SK-N-SH (cell line): ENCODE measurements at regions not wholly inside any gene's neighbourhood (a gene's known extent, or its start where the extent isn't known, plus 50 kb on each side); places are given as distances from the start of the nearest gene placed in this dataset.

ENCODE experiments used
- CTCF ChIA-PET: fragments of 300-600, 350-600 bp; formaldehyde crosslinking; extraction: SDS; loops from one replicate; lab custom pipeline; 2021; lab: Yijun Ruan, JAX
- POLR2A ChIA-PET: fragments of 350-600 bp; sonication (Branson Sonifier 250); formaldehyde crosslinking; extraction: SDS; loops from one replicate; lab custom pipeline; 2020; ENCODE audit warnings: antibody characterized with exemption, inconsistent platforms; lab: Yijun Ruan, JAX
- DNase-seq: peaks from one replicate; pipeline ENCODE4 v3.0.0; 2012
- H2AFZ ChIP-seq: fragments of 200-600 bp; sonication (generic); 2 replicates; pipeline ENCODE4 v1.8.1; 2016; ENCODE audit warnings: antibody characterized with exemption, mild to moderate bottlenecking, low read depth
- H3F3A ChIP-seq: fragments of 200-600 bp; sonication (generic); replicated peaks from 2 replicates; pipeline ENCODE3; 2016; ENCODE audit warnings: antibody characterized with exemption, mild to moderate bottlenecking; ENCODE audit not compliant: insufficient read depth
- H3K27ac ChIP-seq, 2 experiments: fragments of 200-500 bp in 1 of 2; fragments of 200-600 bp in 1 of 2; sonication (Bioruptor generic) in 1 of 2; sonication (generic), shearing (Covaris generic) in 1 of 2; 2 replicates each; pipeline versions ENCODE4 v1.5.1 to v1.6.1; 2014 to 2016; ENCODE audit warnings: low read depth in 2 of 2, inconsistent platforms in 1 of 2, low read length in 1 of 2, mild to moderate bottlenecking in 1 of 2, mixed read lengths in 1 of 2
- H3K27me3 ChIP-seq: fragments of 200-600 bp; sonication (generic), shearing (Covaris generic); 2 replicates; pipeline ENCODE4 v1.6.1; 2016; ENCODE audit warnings: mixed run types; ENCODE audit not compliant: insufficient read depth
- H3K36me3 ChIP-seq, 2 experiments: fragments of 200-500 bp in 1 of 2; fragments of 200-600 bp in 1 of 2; sonication (Bioruptor generic) in 1 of 2; sonication (generic) in 1 of 2; replicated peaks in 1 of 2; 2 replicates each; pipeline versions ENCODE3 to v1.5.1; 2014 to 2016; ENCODE audit warnings: low read length in 1 of 2, mild to moderate bottlenecking in 1 of 2; ENCODE audit not compliant: insufficient read depth in 2 of 2, control insufficient read depth in 1 of 2
- H3K4me1 ChIP-seq, 2 experiments: fragments of 200-500 bp in 1 of 2; fragments of 200-600 bp in 1 of 2; sonication (Bioruptor generic) in 1 of 2; sonication (generic), shearing (Covaris generic) in 1 of 2; 2 replicates each; pipeline versions ENCODE4 v1.5.1 to v1.6.1; 2014 to 2016; ENCODE audit warnings: low read depth in 1 of 2, low read length in 1 of 2, mixed run types in 1 of 2; ENCODE audit not compliant: insufficient read depth in 2 of 2, control insufficient read depth in 1 of 2
- H3K4me2 ChIP-seq: fragments of 200-600 bp; sonication (generic), shearing (Covaris generic); 2 replicates; pipeline ENCODE4 v1.6.1; 2017; ENCODE audit warnings: mixed run types
- H3K4me3 ChIP-seq, 2 experiments: fragments of 200-500 bp in 1 of 2; fragments of 200-600 bp in 1 of 2; sonication (Bioruptor generic) in 1 of 2; sonication (generic), shearing (Covaris generic) in 1 of 2; 2 replicates each; pipeline versions ENCODE4 v1.5.1 to v1.8.1; 2014 to 2016; ENCODE audit warnings: low read depth in 2 of 2, inconsistent platforms in 1 of 2, low read length in 1 of 2, mild to moderate bottlenecking in 1 of 2, mixed read lengths in 1 of 2, moderate library complexity in 1 of 2
- H3K79me2 ChIP-seq: fragments of 200-600 bp; sonication (generic); 2 replicates; pipeline ENCODE4 v1.8.1; 2017; ENCODE audit warnings: mild to moderate bottlenecking; ENCODE audit not compliant: insufficient read depth
- H3K9ac ChIP-seq: fragments of 200-600 bp; sonication (generic); 2 replicates; pipeline ENCODE4 v1.6.1; 2017; ENCODE audit warnings: mixed run types
- H3K9me2 ChIP-seq: fragments of 200-600 bp; sonication (generic); 2 replicates; pipeline ENCODE4 v1.6.1; 2017; ENCODE audit warnings: mixed run types
- H3K9me3 ChIP-seq: fragments of 200-600 bp; sonication (generic); 2 replicates; pipeline ENCODE4 v1.6.1; 2017; ENCODE audit warnings: mixed run types, mild to moderate bottlenecking, moderate library complexity
- H4K20me1 ChIP-seq: fragments of 200-600 bp; sonication (generic); 2 replicates; pipeline ENCODE4 v1.6.1; 2017; ENCODE audit warnings: mild to moderate bottlenecking, mixed run types; ENCODE audit not compliant: insufficient read depth
- CTCF ChIP-seq: fragments of 200-600 bp; sonication (generic); IDR thresholded peaks from 2 replicates; pipeline ENCODE4 v1.6.1; 2017; ENCODE audit warnings: antibody characterized with exemption, mild to moderate bottlenecking, moderate library complexity
- MAX ChIP-seq: IDR thresholded peaks from 2 replicates; pipeline ENCODE4 v1.4.0; 2012; ENCODE audit warnings: low read depth
- POLR2AphosphoS5 ChIP-seq: IDR thresholded peaks from 2 replicates; pipeline ENCODE4 v1.6.1; 2012; ENCODE audit warnings: low read depth, low read length
- RAD21 ChIP-seq: IDR thresholded peaks from 2 replicates; pipeline ENCODE4 v1.6.1; 2012; ENCODE audit warnings: mild to moderate bottlenecking, low read length
- REST ChIP-seq: IDR thresholded peaks from 2 replicates; pipeline ENCODE4 v1.6.1; 2012; ENCODE audit warnings: mild to moderate bottlenecking, low read depth, low read length, moderate library complexity
- SIN3A ChIP-seq: IDR thresholded peaks from 2 replicates; pipeline ENCODE4 v1.6.1; 2012; ENCODE audit warnings: low read depth, mild to moderate bottlenecking, low read length, moderate library complexity, borderline replicate concordance
- SMC3 ChIP-seq: IDR thresholded peaks from 2 replicates; pipeline ENCODE4 v1.6.1; 2012; ENCODE audit warnings: low read depth, low read length, improper control_type of control experiment
- USF1 ChIP-seq: IDR thresholded peaks from 2 replicates; pipeline ENCODE4 v1.4.0; 2012; ENCODE audit warnings: low read depth, borderline replicate concordance
- ZBTB33 ChIP-seq: IDR thresholded peaks from 2 replicates; pipeline ENCODE4 v1.4.0; 2012; ENCODE audit warnings: low read depth, borderline replicate concordance
- WGBS: methylation state at CpG from one replicate; pipeline ENCODE4 v1.1.6; 2017; ENCODE audit warnings: low lambda C conversion rate; 5-methylcytosine and 5-hydroxymethylcytosine counted together

GRCh38 chr6:147951726-147952125, 390.9 kb upstream of the SASH1 start:
- no peak overlapping the region for H3K4me2 ChIP-seq

More at GRCh38 chr6:147951726-147952125, 390.9 kb upstream of the SASH1 start:
- DNase-seq, result no peak
- ChIA-PET POLR2A (no interaction called here), CTCF (no interaction called here)
- H3K9me3 ChIP-seq, result no peaks in the 10 kb centered on the region
- H3K9me2 ChIP-seq, result no peaks in the 10 kb centered on the region
- no peaks in the 10 kb centered on the region for H3K27me3 ChIP-seq
- no peak overlapping the region for H3K9ac ChIP-seq
- TF ChIP-seq USF1 (no peak), CTCF (no peak), REST (no peak), SMC3 (no peak), RAD21 (no peak), SIN3A (no peak), ZBTB33 (no peak), MAX (no peak), POLR2AphosphoS5 (no peak)
- H3K4me1 ChIP-seq, result no peaks in the 10 kb centered on the region
- no peaks in the 10 kb centered on the region for H4K20me1 ChIP-seq
- 44% methylated on average over 7 of the region's 7 CpGs for WGBS
- H3K79me2 ChIP-seq, result no peaks in the 10 kb centered on the region
- H3F3A ChIP-seq, result no peaks in the 10 kb centered on the region
- no peak overlapping the region for H3K27ac ChIP-seq
- no peaks in the 10 kb centered on the region for H3K36me3 ChIP-seq
- H3K4me3 ChIP-seq, result no peak overlapping the region
- H2AFZ ChIP-seq, result no peak overlapping the region
